ENCODE measurements at regions not wholly inside any gene's neighbourhood (a gene's known extent, or its start where the extent isn't known, plus 50 kb on each side); places are given as distances from the start of the nearest gene placed in this dataset.
"Not testable (repeated sequence)": the region's sequence is repeated elsewhere in the genome, so short reads cannot be mapped to it uniquely, and the experiment has no call there.

GRCh38 chr9:90162819-90163218, 479.8 kb downstream of the DIRAS2 start:
- H3K27me3 ChIP-seq (ENCODE audit: insufficient read depth, low read length), result no peaks in the 10 kb centered on the region
- no peaks in the 10 kb centered on the region for H3F3A ChIP-seq (ENCODE audit: insufficient read depth, low read length)
- no peaks in the 10 kb centered on the region for H3K9me3 ChIP-seq (ENCODE audit: low read length)
- H3K27ac ChIP-seq (ENCODE audit: low read depth, low read length, poor library complexity, severe bottlenecking), result no peak overlapping the region
- no peaks in the 10 kb centered on the region for H3K36me3 ChIP-seq (ENCODE audit: insufficient read depth, low read length)
- H3K79me2 ChIP-seq (ENCODE audit: insufficient read depth, low read length), result no peaks in the 10 kb centered on the region
- H3K4me2 ChIP-seq (ENCODE audit: low read length), result no peak overlapping the region
- H3K4me3 ChIP-seq (ENCODE audit: low read depth, low read length, poor library complexity, severe bottlenecking), result no peak overlapping the region
- no peaks in the 10 kb centered on the region for H3K9me2 ChIP-seq (ENCODE audit: low read depth, low read length)
- H3K4me1 ChIP-seq (ENCODE audit: insufficient read depth, low read length, severe bottlenecking), result no peaks in the 10 kb centered on the region
- H4K20me1 ChIP-seq (ENCODE audit: insufficient read depth, low read length), result no peaks in the 10 kb centered on the region
- TF ChIP-seq, protein P1, sequence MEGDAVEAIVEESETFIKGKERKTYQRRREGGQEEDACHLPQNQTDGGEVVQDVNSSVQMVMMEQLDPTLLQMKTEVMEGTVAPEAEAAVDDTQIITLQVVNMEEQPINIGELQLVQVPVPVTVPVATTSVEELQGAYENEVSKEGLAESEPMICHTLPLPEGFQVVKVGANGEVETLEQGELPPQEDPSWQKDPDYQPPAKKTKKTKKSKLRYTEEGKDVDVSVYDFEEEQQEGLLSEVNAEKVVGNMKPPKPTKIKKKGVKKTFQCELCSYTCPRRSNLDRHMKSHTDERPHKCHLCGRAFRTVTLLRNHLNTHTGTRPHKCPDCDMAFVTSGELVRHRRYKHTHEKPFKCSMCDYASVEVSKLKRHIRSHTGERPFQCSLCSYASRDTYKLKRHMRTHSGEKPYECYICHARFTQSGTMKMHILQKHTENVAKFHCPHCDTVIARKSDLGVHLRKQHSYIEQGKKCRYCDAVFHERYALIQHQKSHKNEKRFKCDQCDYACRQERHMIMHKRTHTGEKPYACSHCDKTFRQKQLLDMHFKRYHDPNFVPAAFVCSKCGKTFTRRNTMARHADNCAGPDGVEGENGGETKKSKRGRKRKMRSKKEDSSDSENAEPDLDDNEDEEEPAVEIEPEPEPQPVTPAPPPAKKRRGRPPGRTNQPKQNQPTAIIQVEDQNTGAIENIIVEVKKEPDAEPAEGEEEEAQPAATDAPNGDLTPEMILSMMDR (IDR thresholded peaks at IDR 0.05; ENCODE audit: low read length), result no peak
- TF ChIP-seq EZH2 (IDR thresholded peaks at IDR 0.05; ENCODE audit: borderline replicate concordance, low read length), result no peak
- H3K9ac ChIP-seq (ENCODE audit: low read length), result no peak overlapping the region
- no peak overlapping the region for H2AFZ ChIP-seq (ENCODE audit: low read length)

DNA sequence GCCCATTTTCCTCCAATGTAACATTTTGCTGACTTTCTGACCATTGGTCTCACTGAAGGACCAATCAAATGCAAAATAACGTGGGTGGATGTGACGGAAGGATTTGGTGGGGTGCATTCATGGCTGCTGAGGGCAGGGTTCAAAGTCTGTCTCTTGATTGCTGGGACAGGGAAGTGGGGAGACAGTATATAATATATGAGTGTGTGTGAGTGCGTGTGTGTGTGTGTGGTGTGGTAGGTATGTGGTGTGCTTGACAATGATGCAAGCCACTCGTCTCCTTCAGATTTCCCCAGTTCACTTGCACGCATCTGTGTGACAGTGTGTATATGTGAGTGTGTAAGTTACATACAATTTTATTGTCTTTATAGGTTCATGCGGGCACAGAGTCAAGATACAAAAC, 477.3 kb downstream of the DIRAS2 start:
- Histone ChIP-seq H3K27ac (ENCODE audit: low read depth, low read length, poor library complexity, severe bottlenecking) (no peak overlapping the region), H3K9me2 (ENCODE audit: low read depth, low read length) (no peaks in the 10 kb centered on the region), H3K4me3 (ENCODE audit: low read depth, low read length, poor library complexity, severe bottlenecking) (no peak overlapping the region), H3K9me3 (ENCODE audit: low read length) (no peaks in the 10 kb centered on the region), H3K36me3 (ENCODE audit: insufficient read depth, low read length) (no peaks in the 10 kb centered on the region), H3K27me3 (ENCODE audit: insufficient read depth, low read length) (no peaks in the 10 kb centered on the region), H3K9ac (ENCODE audit: low read length) (no peak overlapping the region), H3K79me2 (ENCODE audit: insufficient read depth, low read length) (no peaks in the 10 kb centered on the region), H3K4me1 (ENCODE audit: insufficient read depth, low read length, severe bottlenecking) (no peaks in the 10 kb centered on the region), H3F3A (ENCODE audit: insufficient read depth, low read length) (no peaks in the 10 kb centered on the region), H4K20me1 (ENCODE audit: insufficient read depth, low read length) (no peaks in the 10 kb centered on the region), H3K4me2 (ENCODE audit: low read length) (no peak overlapping the region), H2AFZ (ENCODE audit: low read length) (no peak overlapping the region)
- no peak for TF ChIP-seq EZH2 (IDR thresholded peaks at IDR 0.05; ENCODE audit: borderline replicate concordance, low read length)
- TF ChIP-seq, protein P1 (IDR thresholded peaks at IDR 0.05; ENCODE audit: low read length), result no peak

DNA sequence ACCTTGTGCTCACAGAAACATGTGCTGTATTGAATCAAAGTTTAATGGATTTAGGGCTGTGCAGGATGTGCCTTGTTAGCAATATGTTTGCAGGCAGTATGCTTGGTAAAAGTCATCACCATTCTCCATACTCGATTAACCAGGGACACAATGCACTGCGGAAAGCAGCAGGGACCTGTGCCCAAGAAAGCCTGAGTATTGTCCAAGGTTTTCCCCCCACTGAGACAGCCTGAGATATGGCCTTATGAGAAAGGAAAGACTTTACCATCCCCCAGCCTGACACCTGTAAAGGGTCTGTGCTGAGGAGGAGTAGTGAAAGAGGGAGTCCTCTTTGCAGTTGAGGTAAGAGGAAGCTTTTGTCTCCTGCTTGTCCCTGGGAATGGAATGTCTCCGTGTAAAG, 476.2 kb downstream of the DIRAS2 start:
- H3K4me1 ChIP-seq (ENCODE audit: insufficient read depth, low read length, severe bottlenecking); H2AFZ ChIP-seq (ENCODE audit: low read length); H3K27ac ChIP-seq (ENCODE audit: low read depth, low read length, poor library complexity, severe bottlenecking); H3K4me2 ChIP-seq (ENCODE audit: low read length); H3K79me2 ChIP-seq (ENCODE audit: insufficient read depth, low read length); H3K9me2 ChIP-seq (ENCODE audit: low read depth, low read length); H3K4me3 ChIP-seq (ENCODE audit: low read depth, low read length, poor library complexity, severe bottlenecking); H3K36me3 ChIP-seq (ENCODE audit: insufficient read depth, low read length); H4K20me1 ChIP-seq (ENCODE audit: insufficient read depth, low read length); H3F3A ChIP-seq (ENCODE audit: insufficient read depth, low read length); H3K27me3 ChIP-seq (ENCODE audit: insufficient read depth, low read length); H3K9me3 ChIP-seq (ENCODE audit: low read length); H3K9ac ChIP-seq (ENCODE audit: low read length): not testable (repeated sequence)

GRCh38 chr9:90167914-90168313, 474.7 kb downstream of the DIRAS2 start:
- Histone ChIP-seq H3K27me3 (ENCODE audit: insufficient read depth, low read length) (no peaks in the 10 kb centered on the region), H2AFZ (ENCODE audit: low read length) (no peak overlapping the region), H4K20me1 (ENCODE audit: insufficient read depth, low read length) (no peaks in the 10 kb centered on the region), H3F3A (ENCODE audit: insufficient read depth, low read length) (no peaks in the 10 kb centered on the region), H3K9me2 (ENCODE audit: low read depth, low read length) (no peaks in the 10 kb centered on the region), H3K36me3 (ENCODE audit: insufficient read depth, low read length) (no peaks in the 10 kb centered on the region), H3K4me1 (ENCODE audit: insufficient read depth, low read length, severe bottlenecking) (no peaks in the 10 kb centered on the region), H3K79me2 (ENCODE audit: insufficient read depth, low read length) (no peaks in the 10 kb centered on the region), H3K9ac (ENCODE audit: low read length) (no peak overlapping the region), H3K4me2 (ENCODE audit: low read length) (no peak overlapping the region), H3K4me3 (ENCODE audit: low read depth, low read length, poor library complexity, severe bottlenecking) (no peak overlapping the region), H3K27ac (ENCODE audit: low read depth, low read length, poor library complexity, severe bottlenecking) (no peak overlapping the region), H3K9me3 (ENCODE audit: low read length) (no peaks in the 10 kb centered on the region)
- TF ChIP-seq, protein P1 (IDR thresholded peaks at IDR 0.05; ENCODE audit: low read length), result no peak
- no peak for TF ChIP-seq EZH2 (IDR thresholded peaks at IDR 0.05; ENCODE audit: borderline replicate concordance, low read length)

Data from OCI-LY1 (cell line).